ENCODE measurements at regions not wholly inside any gene's neighbourhood (a gene's known extent, or its start where the extent isn't known, plus 50 kb on each side); places are given as distances from the start of the nearest gene placed in this dataset.
"Not testable (repeated sequence)": the region's sequence is repeated elsewhere in the genome, so short reads cannot be mapped to it uniquely, and the experiment has no call there.

DNA sequence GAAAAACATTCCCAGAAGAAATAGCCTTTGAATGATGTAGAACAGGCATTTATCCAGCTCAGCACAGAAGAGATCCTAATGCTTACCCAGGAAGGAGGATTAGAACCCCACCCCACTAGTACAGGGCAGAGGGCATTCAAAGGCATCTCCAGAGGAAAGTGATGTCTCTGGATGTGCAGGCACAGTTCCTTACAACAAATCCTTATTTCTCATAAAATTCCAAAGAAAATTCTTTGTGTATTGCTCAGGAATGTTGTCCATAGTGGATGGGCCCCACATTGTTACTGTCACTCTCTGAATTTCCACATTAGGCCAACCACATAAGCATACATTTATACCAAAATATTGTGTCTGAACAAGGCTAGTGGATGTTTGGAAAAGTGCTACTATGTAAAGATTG, 243.0 kb downstream of the ADRA2A start:
- no peak for DNase-seq (ENCODE audit: low read depth, low spot score)
- TF ChIP-seq, protein P1, sequence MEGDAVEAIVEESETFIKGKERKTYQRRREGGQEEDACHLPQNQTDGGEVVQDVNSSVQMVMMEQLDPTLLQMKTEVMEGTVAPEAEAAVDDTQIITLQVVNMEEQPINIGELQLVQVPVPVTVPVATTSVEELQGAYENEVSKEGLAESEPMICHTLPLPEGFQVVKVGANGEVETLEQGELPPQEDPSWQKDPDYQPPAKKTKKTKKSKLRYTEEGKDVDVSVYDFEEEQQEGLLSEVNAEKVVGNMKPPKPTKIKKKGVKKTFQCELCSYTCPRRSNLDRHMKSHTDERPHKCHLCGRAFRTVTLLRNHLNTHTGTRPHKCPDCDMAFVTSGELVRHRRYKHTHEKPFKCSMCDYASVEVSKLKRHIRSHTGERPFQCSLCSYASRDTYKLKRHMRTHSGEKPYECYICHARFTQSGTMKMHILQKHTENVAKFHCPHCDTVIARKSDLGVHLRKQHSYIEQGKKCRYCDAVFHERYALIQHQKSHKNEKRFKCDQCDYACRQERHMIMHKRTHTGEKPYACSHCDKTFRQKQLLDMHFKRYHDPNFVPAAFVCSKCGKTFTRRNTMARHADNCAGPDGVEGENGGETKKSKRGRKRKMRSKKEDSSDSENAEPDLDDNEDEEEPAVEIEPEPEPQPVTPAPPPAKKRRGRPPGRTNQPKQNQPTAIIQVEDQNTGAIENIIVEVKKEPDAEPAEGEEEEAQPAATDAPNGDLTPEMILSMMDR (IDR thresholded peaks at IDR 0.05; ENCODE audit: insufficient read depth, low read length, missing control alignments), result no peak
- H3K4me3 ChIP-seq (ENCODE audit: low read depth, low read length), result no peak overlapping the region
- ChIA-PET POLR2A (no interaction called here), CTCF (interaction anchor here (4.4 kb wide), 1 partner anchor 38 kb away, joined by 15 read pairs; no protein-coding TSS in a partner anchor)

- TF ChIP-seq, protein P1 (IDR thresholded peaks at IDR 0.05; ENCODE audit: insufficient read depth, low read length, missing control alignments), result no peak
- CTCF ChIA-PET, result interaction anchor here (1.0 kb wide), 1 partner anchor 16 kb away, joined by 3 read pairs; no protein-coding TSS in a partner anchor
- H3K4me3 ChIP-seq (ENCODE audit: low read depth, low read length), result no peak overlapping the region
- POLR2A ChIA-PET, result no interaction called here
- no peak for DNase-seq (ENCODE audit: low read depth, low spot score)
Observed at GRCh38 chr10:111323389-111323966, 246.6 kb downstream of the ADRA2A start.

- DNase-seq (ENCODE audit: low read depth, low spot score); H3K4me3 ChIP-seq (ENCODE audit: low read depth, low read length); CTCF ChIA-PET; POLR2A ChIA-PET: not testable (repeated sequence)
Observed at GRCh38 chr10:111332174-111332573, 255.3 kb downstream of the ADRA2A start.

GRCh38 chr10:111335826-111336225, 259.0 kb downstream of the ADRA2A start:
- POLR2A ChIA-PET, result interaction anchor here (0.6 kb wide), 1 partner anchor 422 kb away, joined by 3 read pairs; no protein-coding TSS in a partner anchor
- TF ChIP-seq, protein P1 (IDR thresholded peaks at IDR 0.05; ENCODE audit: insufficient read depth, low read length, missing control alignments), result no peak
- H3K4me3 ChIP-seq (ENCODE audit: low read depth, low read length), result no peak overlapping the region
- no peak for DNase-seq (ENCODE audit: low read depth, low spot score)
- CTCF ChIA-PET, result no interaction called here

GRCh38 chr10:111338035-111338434, 261.2 kb downstream of the ADRA2A start:
- POLR2A ChIA-PET, result no interaction called here
- DNase-seq (ENCODE audit: low read depth, low spot score), result no peak
- H3K4me3 ChIP-seq (ENCODE audit: low read depth, low read length), result no peak overlapping the region
- TF ChIP-seq, protein P1 (IDR thresholded peaks at IDR 0.05; ENCODE audit: insufficient read depth, low read length, missing control alignments), result no peak
- CTCF ChIA-PET, result no interaction called here

- no peak overlapping the region for H3K4me3 ChIP-seq (ENCODE audit: low read depth, low read length)
- ChIA-PET CTCF (interaction anchor here (0.8 kb wide), 1 partner anchor 16 kb away, joined by 3 read pairs; no protein-coding TSS in a partner anchor), POLR2A (no interaction called here)
- no peak for DNase-seq (ENCODE audit: low read depth, low spot score)
- TF ChIP-seq, protein P1 (IDR thresholded peaks at IDR 0.05; ENCODE audit: insufficient read depth, low read length, missing control alignments), result no peak
Observed at GRCh38 chr10:111338805-111339204, 262.0 kb downstream of the ADRA2A start.

DNA sequence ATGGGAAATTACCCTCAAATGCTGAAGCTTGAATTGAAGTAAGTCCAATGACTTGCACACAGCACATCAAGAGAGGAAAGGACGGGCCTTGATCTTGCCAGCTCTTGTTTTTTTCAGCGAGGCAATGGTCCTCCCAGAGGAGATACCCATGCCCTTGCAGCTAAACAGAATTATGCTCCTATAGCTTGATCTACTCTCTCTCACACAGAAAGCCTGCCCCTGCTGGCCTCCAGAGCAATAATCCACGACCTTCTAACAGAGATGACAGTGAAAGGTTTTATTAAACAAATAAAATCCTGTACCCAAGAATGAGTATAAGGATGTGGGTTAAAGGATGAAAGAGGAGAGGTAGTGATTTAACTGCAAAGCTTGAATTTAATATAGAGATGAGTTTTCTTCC, 268.0 kb downstream of the ADRA2A start:
- H3K4me3 ChIP-seq (ENCODE audit: low read depth, low read length), result no peak overlapping the region
- ChIA-PET POLR2A (no interaction called here), CTCF (no interaction called here)
- DNase-seq (ENCODE audit: low read depth, low spot score), result no peak
- TF ChIP-seq, protein P1 (IDR thresholded peaks at IDR 0.05; ENCODE audit: insufficient read depth, low read length, missing control alignments), result no peak

All from AG04449 (cell line).